ENCODE measurements at regions not wholly inside any gene's neighbourhood (a gene's known extent, or its start where the extent isn't known, plus 50 kb on each side); places are given as distances from the start of the nearest gene placed in this dataset.

GRCh38 chr15:47358876-47359275 lies 358.4 kb upstream of the SEMA6D start:
- TF ChIP-seq CTCF (IDR thresholded peaks at IDR 0.05; ENCODE audit: low read length) (no peak), EZH2 (IDR thresholded peaks at IDR 0.05; ENCODE audit: borderline replicate concordance, low read length) (no peak)
